Uterus (tissue), 3 donors: ENCODE measurements at regions not wholly inside any gene's neighbourhood (a gene's known extent, or its start where the extent isn't known, plus 50 kb on each side); places are given as distances from the start of the nearest gene placed in this dataset.

Source experiments
- DNase-seq, 2 donors: peaks; one replicate each; pipeline ENCODE4 v3.0.0-alpha.2; 2019 to 2020
- H3K27ac ChIP-seq, 2 donors: fragments of 200-600 bp; sonication (generic); 1 replicate in 1 of 2; 2 replicates in 1 of 2; pipeline ENCODE4 v1.5.1; 2016 to 2018
- H3K27me3 ChIP-seq, 2 donors: fragments of 200-600 bp; sonication (generic); one replicate each; pipeline ENCODE4 v1.5.1; 2018 to 2019; ENCODE audit warnings: control low read depth in 1 of 2
- H3K36me3 ChIP-seq, 2 donors: fragments of 200-600 bp; sonication (generic); one replicate each; pipeline ENCODE4 v1.5.1; 2019; ENCODE audit warnings: control low read depth in 1 of 2
- H3K4me1 ChIP-seq, 2 donors: fragments of 200-600 bp; sonication (generic); one replicate each; pipeline ENCODE4 v1.5.1; 2018 to 2019; ENCODE audit warnings: control low read depth in 1 of 2
- H3K4me3 ChIP-seq, 2 donors: fragments of 200-600 bp; sonication (generic); 1 replicate in 1 of 2; 2 replicates in 1 of 2; pipeline ENCODE4 v1.5.1; 2018 to 2019; ENCODE audit warnings: mild to moderate bottlenecking in 1 of 2
- H3K9me3 ChIP-seq, 2 donors: fragments of 200-600 bp; sonication (generic); one replicate each; pipeline ENCODE4 v1.5.1; 2019; ENCODE audit warnings: control low read depth in 1 of 2
- POLR2A ChIP-seq, 2 donors: fragments of 450-650 bp; IDR thresholded peaks; one replicate each; pipeline ENCODE4 v1.6.1; 2016; ENCODE audit warnings: antibody characterized with exemption in 2 of 2, mild to moderate bottlenecking in 1 of 2, moderate library complexity in 1 of 2
- intact Hi-C: fragments of 100-400 bp; cut with DNase I; formaldehyde crosslinking; loops from one replicate; pipeline ENCODE4 v1.15.1; 2023; ENCODE audit warnings: low total_unique reads
- TF ChIP-seq, protein P1 (sequence below), 4 experiments: fragments of 200-600 bp in 2 of 4; fragments of 450-650 bp in 2 of 4; sonication (generic) in 2 of 4; IDR thresholded peaks; one replicate each; pipeline ENCODE4 v1.5.1; 2016 to 2019; ENCODE audit warnings: antibody characterized with exemption in 4 of 4, mild to moderate bottlenecking in 2 of 4, moderate library complexity in 1 of 4
- donor health status: DM: yes; HTN: yes; CAD: no.

DNA sequence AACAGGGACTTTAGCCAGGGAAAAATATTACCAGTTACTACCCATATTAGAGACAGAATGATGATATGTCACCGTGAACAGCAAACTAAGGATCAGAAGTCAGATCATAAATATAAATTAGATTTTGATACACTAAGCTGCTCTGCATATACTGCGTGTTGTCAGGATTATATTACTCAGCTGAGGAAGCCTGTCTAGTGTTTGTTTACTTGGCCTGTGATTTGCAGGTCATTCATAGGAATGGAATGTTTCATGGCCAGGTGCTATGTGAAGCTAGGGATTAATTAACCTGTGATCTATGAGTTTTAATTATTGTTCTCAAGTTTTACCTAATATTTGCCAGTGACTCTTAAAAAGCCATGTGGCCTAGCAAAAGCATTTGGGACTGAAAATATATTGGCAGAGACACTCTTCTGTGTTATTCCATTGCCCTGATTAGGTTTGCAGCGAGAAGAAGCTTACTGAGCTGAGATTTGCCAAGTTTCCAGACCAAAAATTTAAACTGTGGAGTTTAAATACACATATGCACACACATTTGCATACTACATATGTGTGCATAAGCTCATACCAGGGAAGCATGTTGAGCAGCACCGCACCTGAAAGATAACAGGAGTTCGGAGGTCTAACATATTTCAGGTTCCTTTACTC, 496.3 kb upstream of the GRIA1 start:
- no peak overlapping the region for H3K27ac ChIP-seq
- no peaks in the 10 kb centered on the region for H3K36me3 ChIP-seq
- intact Hi-C loops, result no loop called here
- H3K9me3 ChIP-seq, result no peaks in the 10 kb centered on the region
- TF ChIP-seq, protein P1, sequence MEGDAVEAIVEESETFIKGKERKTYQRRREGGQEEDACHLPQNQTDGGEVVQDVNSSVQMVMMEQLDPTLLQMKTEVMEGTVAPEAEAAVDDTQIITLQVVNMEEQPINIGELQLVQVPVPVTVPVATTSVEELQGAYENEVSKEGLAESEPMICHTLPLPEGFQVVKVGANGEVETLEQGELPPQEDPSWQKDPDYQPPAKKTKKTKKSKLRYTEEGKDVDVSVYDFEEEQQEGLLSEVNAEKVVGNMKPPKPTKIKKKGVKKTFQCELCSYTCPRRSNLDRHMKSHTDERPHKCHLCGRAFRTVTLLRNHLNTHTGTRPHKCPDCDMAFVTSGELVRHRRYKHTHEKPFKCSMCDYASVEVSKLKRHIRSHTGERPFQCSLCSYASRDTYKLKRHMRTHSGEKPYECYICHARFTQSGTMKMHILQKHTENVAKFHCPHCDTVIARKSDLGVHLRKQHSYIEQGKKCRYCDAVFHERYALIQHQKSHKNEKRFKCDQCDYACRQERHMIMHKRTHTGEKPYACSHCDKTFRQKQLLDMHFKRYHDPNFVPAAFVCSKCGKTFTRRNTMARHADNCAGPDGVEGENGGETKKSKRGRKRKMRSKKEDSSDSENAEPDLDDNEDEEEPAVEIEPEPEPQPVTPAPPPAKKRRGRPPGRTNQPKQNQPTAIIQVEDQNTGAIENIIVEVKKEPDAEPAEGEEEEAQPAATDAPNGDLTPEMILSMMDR (IDR thresholded peaks at IDR 0.05), result no peak
- TF ChIP-seq POLR2A (IDR thresholded peaks at IDR 0.05), result no peak
- DNase-seq, result no peak
- H3K4me1 ChIP-seq, result no peaks in the 10 kb centered on the region
- H3K4me3 ChIP-seq, result no peak overlapping the region
- H3K27me3 ChIP-seq, result no peaks in the 10 kb centered on the region

DNA sequence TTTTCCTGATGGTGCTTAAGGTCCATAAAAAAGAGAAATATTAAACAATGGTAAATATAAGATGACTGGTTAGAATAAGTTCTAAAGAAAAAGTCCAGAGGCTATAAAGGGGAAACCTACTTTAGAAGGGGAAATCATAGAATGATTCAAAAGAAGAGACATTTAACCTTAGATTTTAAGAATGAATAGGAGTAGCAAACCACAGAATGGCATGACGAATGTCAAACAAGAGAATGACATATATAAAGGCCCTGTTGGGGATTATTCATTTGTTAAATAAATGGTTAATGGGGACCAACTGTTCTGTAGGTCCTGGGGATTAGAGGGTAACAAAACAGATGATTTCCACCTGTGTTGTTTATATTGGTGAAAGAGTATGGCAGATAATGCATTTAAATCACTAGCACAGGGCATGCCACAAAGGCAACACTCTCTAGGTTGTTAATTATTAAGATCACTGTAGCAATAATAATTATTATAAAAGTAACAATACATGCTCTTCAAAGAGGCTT, 495.2 kb upstream of the GRIA1 start:
- H3K27me3 ChIP-seq, result no peaks in the 10 kb centered on the region
- no peak for DNase-seq
- H3K27ac ChIP-seq, result no peak overlapping the region
- no peaks in the 10 kb centered on the region for H3K9me3 ChIP-seq
- H3K4me1 ChIP-seq, result no peaks in the 10 kb centered on the region
- H3K4me3 ChIP-seq, result no peak overlapping the region
- no peak for TF ChIP-seq POLR2A (IDR thresholded peaks at IDR 0.05)
- TF ChIP-seq, protein P1 (IDR thresholded peaks at IDR 0.05), result no peak
- intact Hi-C loops, result no loop called here
- no peaks in the 10 kb centered on the region for H3K36me3 ChIP-seq

DNA sequence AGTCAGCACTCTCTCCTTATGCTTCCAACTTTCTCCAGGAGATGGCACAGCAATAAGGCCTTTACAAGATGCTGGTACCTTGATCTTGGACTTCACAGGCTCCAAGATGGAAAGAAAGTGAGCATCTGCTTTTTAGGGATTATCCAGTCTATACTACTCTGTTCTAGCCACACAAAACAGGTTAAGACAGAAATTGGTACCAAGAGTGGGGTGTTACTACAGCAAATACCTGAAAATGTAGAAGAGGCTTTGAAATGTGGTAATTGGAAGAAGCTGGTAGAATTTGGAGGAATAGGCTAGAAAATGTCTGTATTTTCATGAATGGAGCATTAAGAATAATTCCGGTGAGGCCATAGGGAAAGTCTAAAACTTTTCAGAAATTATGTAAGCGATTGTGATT, 484.8 kb upstream of the GRIA1 start:
- Histone ChIP-seq H3K9me3 (no peaks in the 10 kb centered on the region), H3K36me3 (no peaks in the 10 kb centered on the region), H3K27me3 (no peaks in the 10 kb centered on the region), H3K4me1 (no peaks in the 10 kb centered on the region), H3K27ac (no peak overlapping the region), H3K4me3 (no peak overlapping the region)
- intact Hi-C loops, result no loop called here
- TF ChIP-seq, protein P1 (IDR thresholded peaks at IDR 0.05), result no peak
- no peak for TF ChIP-seq POLR2A (IDR thresholded peaks at IDR 0.05)
- no peak for DNase-seq

DNA sequence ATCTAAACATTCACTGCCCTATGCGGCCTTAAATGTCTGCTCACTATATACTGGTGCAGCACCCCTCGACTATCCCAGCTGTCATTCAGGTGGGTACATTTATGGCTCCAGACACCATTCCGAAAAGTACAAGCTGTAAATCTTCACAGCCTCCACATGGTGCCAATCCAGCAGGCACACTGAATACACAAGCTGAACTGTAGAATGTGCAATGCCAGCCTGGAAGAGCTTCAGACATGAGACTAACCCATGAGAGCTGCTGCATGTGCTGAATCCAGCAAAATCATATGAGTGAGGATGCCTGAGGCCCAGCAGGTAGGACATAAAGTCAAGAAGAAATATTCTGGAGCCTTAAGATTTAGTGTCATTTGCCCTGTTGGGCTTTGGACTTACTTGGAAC, 483.8 kb upstream of the GRIA1 start:
- TF ChIP-seq POLR2A (IDR thresholded peaks at IDR 0.05), result no peak
- TF ChIP-seq, protein P1 (IDR thresholded peaks at IDR 0.05), result no peak
- intact Hi-C loops, result no loop called here
- DNase-seq, result no peak
- H3K36me3 ChIP-seq, result no peaks in the 10 kb centered on the region
- no peaks in the 10 kb centered on the region for H3K9me3 ChIP-seq
- H3K4me3 ChIP-seq, result no peak overlapping the region
- H3K27ac ChIP-seq, result no peak overlapping the region
- no peaks in the 10 kb centered on the region for H3K4me1 ChIP-seq
- H3K27me3 ChIP-seq, result no peaks in the 10 kb centered on the region

DNA sequence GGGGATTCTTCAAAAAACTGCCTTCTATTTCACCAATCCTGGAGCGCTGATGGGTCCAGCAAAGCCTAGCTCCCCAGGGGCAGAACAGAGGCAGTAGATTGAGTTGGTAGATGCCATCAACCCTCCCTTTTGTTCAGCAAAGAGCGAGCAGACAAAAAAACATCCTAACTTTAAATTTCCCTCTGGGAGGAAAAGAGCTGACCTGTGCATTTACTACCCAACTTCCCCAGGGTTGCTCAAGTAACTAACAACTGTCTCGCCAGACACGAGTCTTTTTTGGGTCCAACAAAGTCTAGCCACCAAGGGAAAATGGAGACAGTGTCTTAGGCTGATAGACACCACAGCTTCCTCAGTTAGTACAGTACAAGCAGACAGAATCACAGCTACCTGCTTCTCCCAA, 476.3 kb upstream of the GRIA1 start:
- H3K4me1 ChIP-seq, result no peaks in the 10 kb centered on the region
- no peaks in the 10 kb centered on the region for H3K36me3 ChIP-seq
- no peak for DNase-seq
- intact Hi-C loops, result no loop called here
- H3K27me3 ChIP-seq, result no peaks in the 10 kb centered on the region
- no peak overlapping the region for H3K4me3 ChIP-seq
- TF ChIP-seq, protein P1 (IDR thresholded peaks at IDR 0.05), result no peak
- no peak for TF ChIP-seq POLR2A (IDR thresholded peaks at IDR 0.05)
- no peaks in the 10 kb centered on the region for H3K9me3 ChIP-seq
- no peak overlapping the region for H3K27ac ChIP-seq
